SK-N-SH treated with all-trans-retinoic acid at 6 μM for 48 hours (cell line): ENCODE measurements at regions not wholly inside any gene's neighbourhood (a gene's known extent, or its start where the extent isn't known, plus 50 kb on each side); places are given as distances from the start of the nearest gene placed in this dataset.

Experiments used
- ATAC-seq: fragments of 200-7000 bp; cut with Tn5 transposase; 3 replicates; pipeline ENCODE4 v1.9.1; 2020; ENCODE audit warnings: mild to moderate bottlenecking, moderate library complexity
- ARNTL ChIP-seq: fragments of 450-650 bp; formaldehyde crosslinking; IDR thresholded peaks from 2 replicates; pipeline ENCODE4 v1.5.0; 2020; ENCODE audit warnings: low read depth, mild to moderate bottlenecking, moderate library complexity, borderline replicate concordance
- BACH2 ChIP-seq: fragments of 250-450 bp; sonication (Bioruptor Pico); IDR thresholded peaks from 2 replicates; pipeline ENCODE4 v1.9.0; 2021; ENCODE audit warnings: mild to moderate bottlenecking, borderline replicate concordance
- CSRNP3 ChIP-seq: fragments of 250-450 bp; sonication (Bioruptor Pico); IDR thresholded peaks from 2 replicates; pipeline ENCODE4 v1.5.1; 2021; ENCODE audit warnings: mild to moderate bottlenecking, moderate library complexity
- ESRRG ChIP-seq: fragments of 250-450 bp; sonication (Bioruptor Pico); IDR thresholded peaks from 2 replicates; pipeline ENCODE4 v1.6.1; 2021; ENCODE audit warnings: mild to moderate bottlenecking
- GLIS3 ChIP-seq: fragments of 250-450 bp; sonication (Bioruptor Pico); IDR thresholded peaks from 2 replicates; pipeline ENCODE4 v1.5.0; 2020; ENCODE audit warnings: mild to moderate bottlenecking, moderate library complexity
- ISL1 ChIP-seq: fragments of 250-450 bp; sonication (Bioruptor Pico); IDR thresholded peaks from 2 replicates; pipeline ENCODE4 v2.1.2; 2022; ENCODE audit warnings: mild to moderate bottlenecking, moderate library complexity
- PPARA ChIP-seq: fragments of 250-450 bp; sonication (Bioruptor Pico); IDR thresholded peaks from 2 replicates; pipeline ENCODE4 v1.5.0; 2020; ENCODE audit warnings: mild to moderate bottlenecking, borderline replicate concordance
- RARB ChIP-seq: fragments of 250-450 bp; sonication (Bioruptor Pico); IDR thresholded peaks from 2 replicates; pipeline ENCODE4 v1.8.0; 2021; ENCODE audit warnings: mild to moderate bottlenecking, moderate library complexity
- SNAI2 ChIP-seq: fragments of 250-450 bp; sonication (Bioruptor Pico); IDR thresholded peaks from 2 replicates; pipeline ENCODE4 v1.5.0; 2020; ENCODE audit warnings: mild to moderate bottlenecking, moderate library complexity
- TCF4 ChIP-seq: fragments of 250-450 bp; sonication (Bioruptor Pico); IDR thresholded peaks from 2 replicates; pipeline ENCODE4 v1.8.0; 2021; ENCODE audit warnings: mild to moderate bottlenecking, moderate library complexity, borderline replicate concordance
- TOX ChIP-seq: fragments of 250-450 bp; sonication (Bioruptor Pico); IDR thresholded peaks from 2 replicates; pipeline ENCODE4 v1.8.0; 2021; ENCODE audit warnings: mild to moderate bottlenecking, moderate library complexity, borderline replicate concordance
- ZC3H10 ChIP-seq: fragments of 250-450 bp; sonication (Bioruptor Pico); IDR thresholded peaks from 2 replicates; pipeline ENCODE4 v1.5.1; 2021; ENCODE audit warnings: mild to moderate bottlenecking, moderate library complexity
- ZFP3 ChIP-seq: fragments of 250-450 bp; sonication (Bioruptor Pico); IDR thresholded peaks from 2 replicates; pipeline ENCODE4 v1.5.0; 2020; ENCODE audit warnings: mild to moderate bottlenecking, moderate library complexity
- ZFP30 ChIP-seq: fragments of 450-650 bp; formaldehyde crosslinking; IDR thresholded peaks from 2 replicates; pipeline ENCODE4 v1.5.0; 2022; ENCODE audit warnings: mild to moderate bottlenecking, moderate library complexity
- ZNF565 ChIP-seq: fragments of 450-650 bp; formaldehyde crosslinking; conservative IDR thresholded peaks from 2 replicates; pipeline ENCODE4 v1.5.0; 2020; ENCODE audit warnings: low read depth, mild to moderate bottlenecking, moderate library complexity
- ZNF70 ChIP-seq: fragments of 450-650 bp; formaldehyde crosslinking; IDR thresholded peaks from 2 replicates; pipeline ENCODE4 v1.5.0; 2020; ENCODE audit warnings: mild to moderate bottlenecking, moderate library complexity
- TF ChIP-seq, protein P1 (sequence below): fragments of 250-450 bp; sonication (Bioruptor Pico); IDR thresholded peaks from 2 replicates; pipeline ENCODE4 v1.5.1; 2020; ENCODE audit warnings: low read depth, mild to moderate bottlenecking, moderate library complexity
- TF ChIP-seq, protein P2 (sequence below): fragments of 250-450 bp; sonication (Bioruptor Pico); IDR thresholded peaks from 2 replicates; pipeline ENCODE4 v1.8.0; 2020; ENCODE audit warnings: mild to moderate bottlenecking, moderate library complexity, borderline replicate concordance
- TF ChIP-seq, protein P3 (sequence below): fragments of 250-450 bp; sonication (Bioruptor Pico); IDR thresholded peaks from 2 replicates; pipeline ENCODE4 v1.8.0; 2021; ENCODE audit warnings: low read depth, mild to moderate bottlenecking, moderate library complexity, borderline replicate concordance
- TF ChIP-seq, protein P4 (sequence below): fragments of 250-450 bp; sonication (Bioruptor Pico); IDR thresholded peaks from 2 replicates; pipeline ENCODE4 v1.5.0; 2020; ENCODE audit warnings: mild to moderate bottlenecking, moderate library complexity

- TF ChIP-seq ZC3H10 (CRISPR knock-in tag) (no peak), ISL1 (no peak)
- no peak for ATAC-seq
Measured at GRCh38 chr12:42686514-42687172, 97.1 kb upstream of the PRICKLE1 start.

- TF ChIP-seq, protein P1, sequence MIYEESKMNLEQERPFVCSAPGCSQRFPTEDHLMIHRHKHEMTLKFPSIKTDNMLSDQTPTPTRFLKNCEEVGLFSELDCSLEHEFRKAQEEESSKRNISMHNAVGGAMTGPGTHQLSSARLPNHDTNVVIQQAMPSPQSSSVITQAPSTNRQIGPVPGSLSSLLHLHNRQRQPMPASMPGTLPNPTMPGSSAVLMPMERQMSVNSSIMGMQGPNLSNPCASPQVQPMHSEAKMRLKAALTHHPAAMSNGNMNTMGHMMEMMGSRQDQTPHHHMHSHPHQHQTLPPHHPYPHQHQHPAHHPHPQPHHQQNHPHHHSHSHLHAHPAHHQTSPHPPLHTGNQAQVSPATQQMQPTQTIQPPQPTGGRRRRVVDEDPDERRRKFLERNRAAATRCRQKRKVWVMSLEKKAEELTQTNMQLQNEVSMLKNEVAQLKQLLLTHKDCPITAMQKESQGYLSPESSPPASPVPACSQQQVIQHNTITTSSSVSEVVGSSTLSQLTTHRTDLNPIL (CRISPR knock-in tag): no peak
- no peak for TF ChIP-seq ZC3H10 (CRISPR knock-in tag)
- no peak for TF ChIP-seq ZFP3
- no peak for TF ChIP-seq ZNF565 (CRISPR knock-in tag)
- no peak for TF ChIP-seq PPARA (CRISPR knock-in tag)
- TF ChIP-seq, protein P2, sequence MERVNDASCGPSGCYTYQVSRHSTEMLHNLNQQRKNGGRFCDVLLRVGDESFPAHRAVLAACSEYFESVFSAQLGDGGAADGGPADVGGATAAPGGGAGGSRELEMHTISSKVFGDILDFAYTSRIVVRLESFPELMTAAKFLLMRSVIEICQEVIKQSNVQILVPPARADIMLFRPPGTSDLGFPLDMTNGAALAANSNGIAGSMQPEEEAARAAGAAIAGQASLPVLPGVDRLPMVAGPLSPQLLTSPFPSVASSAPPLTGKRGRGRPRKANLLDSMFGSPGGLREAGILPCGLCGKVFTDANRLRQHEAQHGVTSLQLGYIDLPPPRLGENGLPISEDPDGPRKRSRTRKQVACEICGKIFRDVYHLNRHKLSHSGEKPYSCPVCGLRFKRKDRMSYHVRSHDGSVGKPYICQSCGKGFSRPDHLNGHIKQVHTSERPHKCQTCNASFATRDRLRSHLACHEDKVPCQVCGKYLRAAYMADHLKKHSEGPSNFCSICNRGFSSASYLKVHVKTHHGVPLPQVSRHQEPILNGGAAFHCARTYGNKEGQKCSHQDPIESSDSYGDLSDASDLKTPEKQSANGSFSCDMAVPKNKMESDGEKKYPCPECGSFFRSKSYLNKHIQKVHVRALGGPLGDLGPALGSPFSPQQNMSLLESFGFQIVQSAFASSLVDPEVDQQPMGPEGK (CRISPR knock-in tag): no peak
- TF ChIP-seq TCF4 (CRISPR knock-in tag): no peak
- TF ChIP-seq BACH2 (CRISPR knock-in tag): no peak
- no peak for TF ChIP-seq ARNTL (CRISPR knock-in tag)
- TF ChIP-seq TOX (CRISPR knock-in tag): no peak
- no peak for TF ChIP-seq CSRNP3 (CRISPR knock-in tag)
- TF ChIP-seq SNAI2 (CRISPR knock-in tag): no peak
- no peak for TF ChIP-seq ESRRG (CRISPR knock-in tag)
- no peak for TF ChIP-seq RARB (CRISPR knock-in tag)
- TF ChIP-seq, protein P3, sequence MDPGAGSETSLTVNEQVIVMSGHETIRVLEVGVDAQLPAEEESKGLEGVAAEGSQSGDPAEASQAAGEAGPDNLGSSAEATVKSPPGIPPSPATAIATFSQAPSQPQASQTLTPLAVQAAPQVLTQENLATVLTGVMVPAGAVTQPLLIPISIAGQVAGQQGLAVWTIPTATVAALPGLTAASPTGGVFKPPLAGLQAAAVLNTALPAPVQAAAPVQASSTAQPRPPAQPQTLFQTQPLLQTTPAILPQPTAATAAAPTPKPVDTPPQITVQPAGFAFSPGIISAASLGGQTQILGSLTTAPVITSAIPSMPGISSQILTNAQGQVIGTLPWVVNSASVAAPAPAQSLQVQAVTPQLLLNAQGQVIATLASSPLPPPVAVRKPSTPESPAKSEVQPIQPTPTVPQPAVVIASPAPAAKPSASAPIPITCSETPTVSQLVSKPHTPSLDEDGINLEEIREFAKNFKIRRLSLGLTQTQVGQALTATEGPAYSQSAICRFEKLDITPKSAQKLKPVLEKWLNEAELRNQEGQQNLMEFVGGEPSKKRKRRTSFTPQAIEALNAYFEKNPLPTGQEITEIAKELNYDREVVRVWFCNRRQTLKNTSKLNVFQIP: no peak
- no peak for ATAC-seq
Measured at GRCh38 chr12:42684802-42685071, 95.2 kb upstream of the PRICKLE1 start.

GRCh38 chr12:42683933-42684801 lies 94.6 kb upstream of the PRICKLE1 start:
- TF ChIP-seq ZNF70 (no peak), ISL1 (no peak), SNAI2 (CRISPR knock-in tag) (no peak)
- TF ChIP-seq, all 23 proteins: peak for 0
- no peak for ATAC-seq

DNA sequence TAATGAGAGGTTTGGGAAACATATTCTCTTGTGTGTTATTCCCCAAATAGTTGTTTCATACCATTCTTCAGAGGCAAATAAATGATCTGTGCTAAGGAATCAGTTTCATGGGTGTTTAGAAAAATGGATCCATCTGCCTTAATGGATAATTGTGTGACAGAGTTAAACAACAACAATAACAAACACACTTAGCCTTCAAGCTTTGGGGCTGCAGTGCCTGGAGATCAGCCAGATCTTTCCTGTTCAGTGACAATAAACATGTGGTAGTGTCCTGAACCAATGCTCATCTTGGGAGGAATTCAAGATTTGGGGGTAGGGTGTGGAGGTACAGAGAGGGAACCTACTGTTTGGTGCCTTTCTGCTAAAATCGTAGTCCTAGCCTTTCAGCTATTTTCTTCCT lies 93.7 kb upstream of the PRICKLE1 start:
- no peak for ATAC-seq
- no peak for TF ChIP-seq TCF4 (CRISPR knock-in tag)
- TF ChIP-seq ZFP30 (CRISPR knock-in tag): no peak
- TF ChIP-seq ZFP3: no peak
- TF ChIP-seq, protein P4, sequence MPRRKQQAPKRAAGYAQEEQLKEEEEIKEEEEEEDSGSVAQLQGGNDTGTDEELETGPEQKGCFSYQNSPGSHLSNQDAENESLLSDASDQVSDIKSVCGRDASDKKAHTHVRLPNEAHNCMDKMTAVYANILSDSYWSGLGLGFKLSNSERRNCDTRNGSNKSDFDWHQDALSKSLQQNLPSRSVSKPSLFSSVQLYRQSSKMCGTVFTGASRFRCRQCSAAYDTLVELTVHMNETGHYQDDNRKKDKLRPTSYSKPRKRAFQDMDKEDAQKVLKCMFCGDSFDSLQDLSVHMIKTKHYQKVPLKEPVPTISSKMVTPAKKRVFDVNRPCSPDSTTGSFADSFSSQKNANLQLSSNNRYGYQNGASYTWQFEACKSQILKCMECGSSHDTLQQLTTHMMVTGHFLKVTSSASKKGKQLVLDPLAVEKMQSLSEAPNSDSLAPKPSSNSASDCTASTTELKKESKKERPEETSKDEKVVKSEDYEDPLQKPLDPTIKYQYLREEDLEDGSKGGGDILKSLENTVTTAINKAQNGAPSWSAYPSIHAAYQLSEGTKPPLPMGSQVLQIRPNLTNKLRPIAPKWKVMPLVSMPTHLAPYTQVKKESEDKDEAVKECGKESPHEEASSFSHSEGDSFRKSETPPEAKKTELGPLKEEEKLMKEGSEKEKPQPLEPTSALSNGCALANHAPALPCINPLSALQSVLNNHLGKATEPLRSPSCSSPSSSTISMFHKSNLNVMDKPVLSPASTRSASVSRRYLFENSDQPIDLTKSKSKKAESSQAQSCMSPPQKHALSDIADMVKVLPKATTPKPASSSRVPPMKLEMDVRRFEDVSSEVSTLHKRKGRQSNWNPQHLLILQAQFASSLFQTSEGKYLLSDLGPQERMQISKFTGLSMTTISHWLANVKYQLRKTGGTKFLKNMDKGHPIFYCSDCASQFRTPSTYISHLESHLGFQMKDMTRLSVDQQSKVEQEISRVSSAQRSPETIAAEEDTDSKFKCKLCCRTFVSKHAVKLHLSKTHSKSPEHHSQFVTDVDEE (CRISPR knock-in tag): no peak
- no peak for TF ChIP-seq BACH2 (CRISPR knock-in tag)
- TF ChIP-seq PPARA (CRISPR knock-in tag): no peak
- no peak for TF ChIP-seq TOX (CRISPR knock-in tag)
- no peak for TF ChIP-seq SNAI2 (CRISPR knock-in tag)
- no peak for TF ChIP-seq CSRNP3 (CRISPR knock-in tag)
- TF ChIP-seq ZNF70: no peak
- TF ChIP-seq ARNTL (CRISPR knock-in tag): no peak
- TF ChIP-seq ISL1: no peak
- no peak for TF ChIP-seq GLIS3 (CRISPR knock-in tag)
- TF ChIP-seq, protein P2 (CRISPR knock-in tag): no peak
